ENCODE measurements at regions not wholly inside any gene's neighbourhood (a gene's known extent, or its start where the extent isn't known, plus 50 kb on each side); places are given as distances from the start of the nearest gene placed in this dataset.

DNA sequence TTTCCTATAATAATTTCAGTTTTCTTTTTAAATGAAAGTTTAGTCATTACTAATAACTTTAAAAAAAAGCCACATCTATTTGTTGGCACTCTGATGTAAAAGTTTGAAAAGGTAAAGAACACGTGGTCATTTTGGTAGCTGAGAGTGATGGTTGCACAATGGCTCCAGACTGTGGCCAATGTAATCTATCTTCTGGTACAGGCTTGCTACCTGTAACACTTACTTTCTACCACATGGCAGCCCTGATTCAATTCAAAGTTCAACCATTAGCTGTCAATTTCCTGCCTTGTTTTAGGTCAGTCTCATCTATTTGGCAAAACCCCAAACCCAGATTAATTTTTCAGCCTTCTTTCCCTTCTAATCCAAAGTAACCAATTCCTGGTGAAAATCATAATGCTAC is 126.1 kb downstream of the TUSC7 start:
- Mint-ChIP-seq H3K27me3 (no peaks in the 10 kb centered on the region), H3K4me3 (no peak overlapping the region), H3K9me3 (no peaks in the 10 kb centered on the region), H3K36me3 (no peaks in the 10 kb centered on the region), H3K4me1 (ENCODE audit: unreplicated experiment) (peaks cover 17% of the 10 kb centered on the region), H3K27ac (no peak overlapping the region)
- no peak for DNase-seq (ENCODE audit: extremely low spot score, unreplicated experiment)
- TF ChIP-seq, protein P1, sequence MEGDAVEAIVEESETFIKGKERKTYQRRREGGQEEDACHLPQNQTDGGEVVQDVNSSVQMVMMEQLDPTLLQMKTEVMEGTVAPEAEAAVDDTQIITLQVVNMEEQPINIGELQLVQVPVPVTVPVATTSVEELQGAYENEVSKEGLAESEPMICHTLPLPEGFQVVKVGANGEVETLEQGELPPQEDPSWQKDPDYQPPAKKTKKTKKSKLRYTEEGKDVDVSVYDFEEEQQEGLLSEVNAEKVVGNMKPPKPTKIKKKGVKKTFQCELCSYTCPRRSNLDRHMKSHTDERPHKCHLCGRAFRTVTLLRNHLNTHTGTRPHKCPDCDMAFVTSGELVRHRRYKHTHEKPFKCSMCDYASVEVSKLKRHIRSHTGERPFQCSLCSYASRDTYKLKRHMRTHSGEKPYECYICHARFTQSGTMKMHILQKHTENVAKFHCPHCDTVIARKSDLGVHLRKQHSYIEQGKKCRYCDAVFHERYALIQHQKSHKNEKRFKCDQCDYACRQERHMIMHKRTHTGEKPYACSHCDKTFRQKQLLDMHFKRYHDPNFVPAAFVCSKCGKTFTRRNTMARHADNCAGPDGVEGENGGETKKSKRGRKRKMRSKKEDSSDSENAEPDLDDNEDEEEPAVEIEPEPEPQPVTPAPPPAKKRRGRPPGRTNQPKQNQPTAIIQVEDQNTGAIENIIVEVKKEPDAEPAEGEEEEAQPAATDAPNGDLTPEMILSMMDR (conservative IDR thresholded peaks at IDR 0.05): no peak

DNA sequence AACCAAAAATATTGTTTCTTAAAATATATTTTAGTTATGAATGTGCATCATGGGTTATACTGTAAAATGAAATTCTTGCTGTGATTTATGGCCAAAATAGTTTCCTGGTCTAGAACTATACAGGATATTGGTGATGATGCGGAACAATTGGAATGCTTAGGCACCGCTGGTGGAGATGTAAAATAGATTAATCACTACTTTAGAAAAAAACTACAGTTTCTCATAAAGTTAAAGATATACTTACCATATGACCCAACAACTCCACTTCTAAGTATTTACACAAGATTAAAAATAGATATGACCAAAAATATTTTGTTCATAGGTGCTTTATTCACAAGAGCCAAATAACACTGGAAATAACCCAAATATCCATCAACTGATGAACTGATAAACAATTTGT is 126.7 kb downstream of the TUSC7 start:
- no peak overlapping the region for H3K4me3 Mint-ChIP-seq
- DNase-seq (ENCODE audit: extremely low spot score, unreplicated experiment): no peak

DNA sequence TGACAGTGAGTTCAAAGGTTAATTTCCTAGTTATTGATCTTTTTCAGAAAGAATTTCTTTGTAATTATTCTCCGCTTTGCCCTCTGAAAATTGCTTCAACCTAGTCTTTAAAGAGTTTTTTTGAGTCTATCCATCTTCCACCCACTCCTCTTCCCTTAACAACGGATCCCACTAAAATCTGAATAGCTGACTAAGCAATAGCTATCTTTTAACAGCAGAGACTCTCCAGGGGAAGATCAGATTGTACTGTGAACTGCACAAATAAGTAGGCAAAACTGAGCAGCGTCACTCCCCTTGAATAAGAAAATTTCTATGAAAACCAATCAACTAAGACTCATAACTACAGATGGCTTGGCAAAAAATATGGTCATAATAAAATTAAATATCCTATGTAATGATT is 127.9 kb downstream of the TUSC7 start:
- TF ChIP-seq, protein P1 (conservative IDR thresholded peaks at IDR 0.05): no peak
- H3K27me3 Mint-ChIP-seq: no peaks in the 10 kb centered on the region
- H3K4me1 Mint-ChIP-seq (ENCODE audit: unreplicated experiment): peaks cover 17% of the 10 kb centered on the region
- no peak overlapping the region for H3K27ac Mint-ChIP-seq
- no peaks in the 10 kb centered on the region for H3K9me3 Mint-ChIP-seq
- no peak overlapping the region for H3K4me3 Mint-ChIP-seq
- no peak for DNase-seq (ENCODE audit: extremely low spot score, unreplicated experiment)
- no peaks in the 10 kb centered on the region for H3K36me3 Mint-ChIP-seq

More for the DNA sequence above, 126.7 kb downstream of the TUSC7 start:
- H3K4me1 Mint-ChIP-seq (ENCODE audit: unreplicated experiment): peaks cover 17% of the 10 kb centered on the region
- H3K27me3 Mint-ChIP-seq: no peaks in the 10 kb centered on the region
- TF ChIP-seq, protein P1 (conservative IDR thresholded peaks at IDR 0.05): no peak
- no peaks in the 10 kb centered on the region for H3K36me3 Mint-ChIP-seq
- H3K9me3 Mint-ChIP-seq: no peaks in the 10 kb centered on the region
- H3K27ac Mint-ChIP-seq: no peak overlapping the region

DNA sequence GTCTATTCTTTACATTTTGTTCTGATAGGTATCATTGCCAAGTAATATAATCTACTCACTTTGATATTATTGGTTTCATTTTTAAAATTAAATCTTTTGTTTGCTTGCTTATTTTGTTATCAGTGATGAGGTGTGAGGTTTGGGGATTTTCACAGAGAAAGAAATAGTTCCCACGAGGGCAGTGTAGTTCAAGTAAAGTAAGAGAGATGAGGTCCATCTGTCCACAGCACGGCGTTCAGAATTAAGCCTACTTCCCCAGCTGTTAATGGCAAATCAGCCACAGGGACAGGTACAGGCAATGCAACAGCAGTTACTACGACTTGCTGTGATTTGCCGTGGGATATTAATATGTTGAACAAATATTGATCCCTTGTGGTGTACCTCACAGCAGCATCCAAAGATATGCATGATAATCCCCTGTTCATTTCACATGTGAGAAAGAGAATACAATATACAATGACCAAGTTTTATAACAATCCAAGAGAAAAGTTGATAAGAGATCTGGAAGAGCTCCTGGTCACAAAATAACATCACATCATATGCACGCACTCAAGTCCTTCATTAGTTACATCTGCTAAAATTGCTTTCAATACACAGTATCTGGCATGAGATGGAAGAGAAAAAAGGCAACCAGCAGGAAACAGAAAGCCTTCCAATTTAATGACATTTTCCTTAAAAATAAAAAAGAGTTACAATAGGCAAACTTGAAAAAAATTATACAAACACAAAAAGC is 131.6 kb downstream of the TUSC7 start:
- no peak overlapping the region for H3K27ac Mint-ChIP-seq
- no peaks in the 10 kb centered on the region for H3K9me3 Mint-ChIP-seq

DNA sequence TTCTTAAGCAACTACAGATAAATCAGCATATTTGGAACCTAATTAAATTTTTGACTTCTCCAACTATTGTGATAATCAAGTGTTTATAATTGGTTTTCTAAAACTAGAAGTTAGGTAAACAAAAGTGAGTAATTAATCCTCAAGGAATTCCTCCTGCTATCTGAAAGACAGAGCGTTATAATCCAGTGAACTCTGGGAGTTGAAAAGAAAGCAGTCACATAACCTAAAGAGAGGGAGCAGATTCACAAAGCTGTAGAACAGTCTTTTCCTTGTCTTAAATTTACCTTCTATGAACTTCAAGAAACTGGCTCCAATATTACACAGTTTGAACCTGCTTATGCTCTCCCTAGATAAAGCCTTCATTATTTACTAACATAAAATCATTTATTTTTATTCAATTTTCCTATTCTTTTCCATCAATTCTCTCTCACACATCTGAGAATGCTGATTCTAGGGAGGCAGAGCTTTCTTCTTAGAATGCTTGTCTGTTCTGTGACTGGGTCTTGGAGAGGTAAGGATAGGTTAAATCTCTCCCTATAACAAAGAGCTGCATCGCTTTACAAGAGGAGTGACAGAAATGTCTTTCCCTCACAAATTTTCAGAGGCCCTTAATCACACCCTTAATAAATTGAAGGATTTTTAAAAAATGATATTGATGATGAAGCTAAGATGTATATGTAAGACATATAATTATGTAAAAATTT is 132.8 kb downstream of the TUSC7 start:
- Mint-ChIP-seq H3K4me1 (ENCODE audit: unreplicated experiment) (peaks cover 3% of the 10 kb centered on the region), H3K9me3 (no peaks in the 10 kb centered on the region), H3K4me3 (no peak overlapping the region), H3K27ac (no peak overlapping the region), H3K27me3 (no peaks in the 10 kb centered on the region), H3K36me3 (no peaks in the 10 kb centered on the region)
- TF ChIP-seq, protein P1 (conservative IDR thresholded peaks at IDR 0.05): no peak
- no peak for DNase-seq (ENCODE audit: extremely low spot score, unreplicated experiment)

More for the DNA sequence above, 131.6 kb downstream of the TUSC7 start:
- Mint-ChIP-seq H3K4me1 (ENCODE audit: unreplicated experiment) (peaks cover 5% of the 10 kb centered on the region), H3K27me3 (no peaks in the 10 kb centered on the region), H3K4me3 (no peak overlapping the region), H3K36me3 (no peaks in the 10 kb centered on the region)
- TF ChIP-seq, protein P1 (conservative IDR thresholded peaks at IDR 0.05): no peak
- no peak for DNase-seq (ENCODE audit: extremely low spot score, unreplicated experiment)

Measured in type B pancreatic cell (in vitro differentiated cells).